Thymus (tissue), 11 donors: ENCODE measurements at regions not wholly inside any gene's neighbourhood (a gene's known extent, or its start where the extent isn't known, plus 50 kb on each side); places are given as distances from the start of the nearest gene placed in this dataset.

Source experiments
- DNase-seq, 9 donors: peaks; one replicate each; pipeline ENCODE4 v3.0.0-alpha.2; 2013; ENCODE audit warnings: low spot score in 9 of 9, low read depth in 6 of 9, missing footprints in 1 of 9
- H3K27ac ChIP-seq, 2 donors: one replicate each; pipeline ENCODE4 v1.5.1; 2013; ENCODE audit warnings: control low read depth in 1 of 2, low read depth in 1 of 2, low read length in 1 of 2, mild to moderate bottlenecking in 1 of 2, moderate library complexity in 1 of 2
- H3K27me3 ChIP-seq, 2 donors: one replicate each; pipeline ENCODE4 v1.5.1; 2013; ENCODE audit warnings: low read length in 1 of 2; ENCODE audit not compliant: control insufficient read depth in 2 of 2, insufficient read depth in 1 of 2
- H3K36me3 ChIP-seq, 2 donors: one replicate each; pipeline ENCODE4 v1.5.1; 2013; ENCODE audit warnings: low read length in 1 of 2, mild to moderate bottlenecking in 1 of 2, moderate library complexity in 1 of 2; ENCODE audit not compliant: control insufficient read depth in 2 of 2, insufficient read depth in 2 of 2
- H3K4me1 ChIP-seq, 2 donors: one replicate each; pipeline ENCODE4 v1.5.1; 2013; ENCODE audit warnings: low read length in 2 of 2; ENCODE audit not compliant: control insufficient read depth in 2 of 2, insufficient read depth in 2 of 2
- H3K4me3 ChIP-seq, 2 donors: one replicate each; pipeline ENCODE4 v1.5.1; 2013; ENCODE audit warnings: low read length in 2 of 2, control low read depth in 1 of 2, mild to moderate bottlenecking in 1 of 2
- H3K9me3 ChIP-seq, 2 donors: one replicate each; pipeline ENCODE4 v1.5.1; 2013; ENCODE audit warnings: low read length in 1 of 2, mild to moderate bottlenecking in 1 of 2; ENCODE audit not compliant: control insufficient read depth in 2 of 2, insufficient read depth in 1 of 2
- WGBS: extraction: QIAGEN DNeasy Blood & Tissue Kit; methylation state at CpG from one replicate; pipeline ENCODE4 v1.1.7; 2013; 5-methylcytosine and 5-hydroxymethylcytosine counted together
- donor health status: healthy.

DNA sequence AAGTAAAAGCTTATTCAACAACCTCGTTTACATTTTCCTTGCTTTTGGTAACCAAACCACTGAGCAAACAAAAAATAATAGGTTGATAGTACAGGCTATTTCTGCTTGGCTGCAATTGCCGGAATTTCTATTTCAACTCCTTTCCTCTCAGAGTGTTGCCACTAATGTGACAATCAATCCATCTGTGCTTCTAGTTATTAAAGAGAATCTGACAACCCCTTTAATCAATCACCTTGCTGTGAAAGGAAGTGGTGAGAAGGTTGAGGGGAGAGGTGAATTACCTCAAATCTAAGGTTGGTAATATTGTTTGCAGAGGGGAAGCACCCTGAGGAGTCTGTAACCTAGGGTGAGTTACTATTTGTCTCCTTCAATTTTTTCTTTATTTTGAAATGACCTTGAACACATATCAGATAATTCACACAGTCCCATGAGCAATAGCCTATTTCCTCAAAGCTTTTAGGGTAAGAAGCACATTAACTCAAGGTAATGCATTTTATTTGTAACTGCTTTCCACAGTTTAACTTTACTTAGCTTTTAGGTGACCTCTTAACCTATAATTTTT is 603.4 kb downstream of the MMUT start:
- Histone ChIP-seq H3K9me3 (no peaks in the 10 kb centered on the region), H3K36me3 (no peaks in the 10 kb centered on the region), H3K27ac (no peak overlapping the region), H3K4me1 (no peaks in the 10 kb centered on the region), H3K4me3 (no peak overlapping the region), H3K27me3 (no peaks in the 10 kb centered on the region)
- DNase-seq = no peak
- 90% methylated on average over 2 of the region's 2 CpGs for whole genome bisulfite sequencing

DNA sequence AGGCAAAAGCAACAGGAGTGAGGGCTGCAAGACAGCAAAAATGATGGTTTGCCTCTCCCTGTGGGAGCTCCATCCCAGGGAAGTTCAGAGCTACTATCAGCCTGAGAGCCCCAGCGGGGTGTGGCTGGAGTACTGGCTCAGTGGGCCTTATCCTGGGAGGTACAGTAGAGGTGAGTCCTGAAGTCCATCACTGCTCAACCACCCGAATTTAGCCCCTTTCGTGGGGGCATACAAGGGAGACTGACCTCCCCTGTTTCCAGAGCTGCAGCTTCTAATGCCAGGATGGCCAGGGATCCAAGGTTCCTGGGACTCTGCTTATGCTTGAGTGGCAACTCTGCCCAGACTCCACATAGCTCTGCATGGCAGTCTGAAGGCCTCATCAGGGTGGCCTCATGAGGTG is 617.8 kb downstream of the MMUT start:
- Histone ChIP-seq H3K4me3 (no peak overlapping the region), H3K27ac (no peak overlapping the region), H3K27me3 (no peaks in the 10 kb centered on the region), H3K4me1 (no peaks in the 10 kb centered on the region), H3K9me3 (peaks cover 0 to 19% of the 10 kb centered on the region in 2 donors), H3K36me3 (no peaks in the 10 kb centered on the region)
- WGBS = 88% methylated on average over 3 of the region's 3 CpGs
- no peak for DNase-seq

DNA sequence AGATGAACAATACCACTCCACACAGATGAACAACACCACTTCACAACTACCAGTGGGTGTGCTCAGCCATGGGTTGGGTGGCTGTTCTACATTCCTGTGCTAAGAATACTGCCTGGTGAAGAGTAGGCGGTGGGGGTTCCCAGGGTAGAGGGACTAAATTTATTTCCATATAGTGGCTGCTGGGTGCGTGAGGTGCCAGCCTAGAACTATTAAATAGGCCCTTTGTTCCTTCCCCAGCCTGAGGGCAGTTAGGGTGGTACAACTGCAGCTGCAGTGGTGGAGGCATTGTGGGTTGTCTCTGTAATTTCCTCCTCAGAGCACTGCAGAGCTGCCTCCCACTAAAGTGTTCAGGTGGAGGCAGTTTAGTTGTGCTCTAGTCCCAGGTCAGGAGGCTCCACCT is 618.4 kb downstream of the MMUT start:
- H3K9me3 ChIP-seq = peaks cover 0 to 19% of the 10 kb centered on the region in 2 donors
- H3K27me3 ChIP-seq = no peaks in the 10 kb centered on the region
- no peak overlapping the region for H3K27ac ChIP-seq
- WGBS = 93% methylated on average over 2 of the region's 2 CpGs
- no peaks in the 10 kb centered on the region for H3K36me3 ChIP-seq
- DNase-seq = no peak
- H3K4me1 ChIP-seq = no peaks in the 10 kb centered on the region
- H3K4me3 ChIP-seq = no peak overlapping the region

DNA sequence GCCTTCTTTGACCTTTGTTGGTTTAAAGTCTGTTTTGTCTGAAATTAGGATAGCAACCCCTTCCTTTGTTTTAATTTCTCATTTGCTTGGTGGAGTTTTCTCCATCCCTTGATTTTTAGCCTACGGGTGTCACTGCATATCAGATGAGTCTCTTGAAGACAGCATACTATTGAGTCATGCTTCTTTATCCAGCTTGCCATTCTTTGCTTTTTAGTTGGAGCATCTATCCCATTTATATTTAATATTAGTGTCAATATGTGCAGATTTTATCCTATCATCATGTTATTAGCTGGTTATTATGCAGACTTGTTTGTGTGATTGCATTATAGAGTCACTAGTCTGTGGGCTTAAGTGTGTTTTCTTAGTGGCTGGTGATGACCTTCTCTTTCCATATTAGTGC is 622.2 kb downstream of the MMUT start:
- Histone ChIP-seq H3K4me3 (no peak overlapping the region), H3K9me3 (peaks cover 0 to 19% of the 10 kb centered on the region in 2 donors), H3K27me3 (no peaks in the 10 kb centered on the region), H3K36me3 (no peaks in the 10 kb centered on the region), H3K4me1 (no peaks in the 10 kb centered on the region), H3K27ac (no peak overlapping the region)
- no peak for DNase-seq
- WGBS = 97% methylated on average over 1 of the region's 1 CpG

DNA sequence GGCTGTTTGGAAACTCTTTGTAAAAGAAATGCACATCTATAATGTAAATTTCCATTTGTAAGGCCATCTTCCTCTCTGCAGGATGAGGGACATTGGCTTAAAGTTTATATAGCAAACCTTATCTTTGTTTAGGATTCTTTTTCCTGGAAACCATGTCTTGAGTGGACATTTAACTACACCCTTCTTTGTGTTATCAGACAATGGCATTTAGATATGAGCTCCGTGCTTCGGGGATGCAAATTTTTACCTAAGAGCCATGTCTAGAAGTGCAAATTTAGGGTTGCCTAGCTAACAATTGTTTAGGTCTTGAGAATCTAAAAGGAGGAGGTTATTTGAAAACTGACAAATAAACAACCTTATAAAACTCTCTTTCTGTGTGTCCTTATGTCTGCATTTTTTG is 623.8 kb downstream of the MMUT start:
- 27% methylated on average over 2 of the region's 2 CpGs for WGBS
- H3K27me3 ChIP-seq = no peaks in the 10 kb centered on the region
- H3K9me3 ChIP-seq = peaks cover 0 to 13% of the 10 kb centered on the region in 2 donors
- no peak overlapping the region for H3K27ac ChIP-seq
- no peak for DNase-seq
- no peaks in the 10 kb centered on the region for H3K4me1 ChIP-seq
- H3K36me3 ChIP-seq = no peaks in the 10 kb centered on the region
- H3K4me3 ChIP-seq = no peak overlapping the region

DNA sequence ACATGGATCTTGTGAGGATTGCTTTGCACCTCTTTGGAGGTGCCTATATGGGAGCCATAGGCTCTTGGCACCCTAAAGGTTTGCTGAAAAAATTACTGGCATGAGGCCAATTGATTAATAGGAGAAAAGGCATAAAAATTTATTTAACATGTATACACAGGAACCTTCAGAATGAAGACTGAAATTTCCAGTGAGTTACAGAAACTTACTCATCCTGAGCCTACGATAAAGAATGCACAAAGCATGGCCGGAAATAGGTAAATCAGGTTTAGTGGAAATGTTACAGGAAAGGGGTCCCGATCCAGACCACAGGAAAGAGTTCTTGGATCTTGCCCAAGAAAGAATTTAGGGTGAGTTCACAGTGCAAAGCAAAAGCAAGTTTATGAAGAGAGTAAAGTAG is 625.3 kb downstream of the MMUT start:
- 93% methylated on average over 3 of the region's 3 CpGs for WGBS
- H3K27ac ChIP-seq = no peak overlapping the region
- peaks cover 0 to 8% of the 10 kb centered on the region in 2 donors for H3K9me3 ChIP-seq

DNA sequence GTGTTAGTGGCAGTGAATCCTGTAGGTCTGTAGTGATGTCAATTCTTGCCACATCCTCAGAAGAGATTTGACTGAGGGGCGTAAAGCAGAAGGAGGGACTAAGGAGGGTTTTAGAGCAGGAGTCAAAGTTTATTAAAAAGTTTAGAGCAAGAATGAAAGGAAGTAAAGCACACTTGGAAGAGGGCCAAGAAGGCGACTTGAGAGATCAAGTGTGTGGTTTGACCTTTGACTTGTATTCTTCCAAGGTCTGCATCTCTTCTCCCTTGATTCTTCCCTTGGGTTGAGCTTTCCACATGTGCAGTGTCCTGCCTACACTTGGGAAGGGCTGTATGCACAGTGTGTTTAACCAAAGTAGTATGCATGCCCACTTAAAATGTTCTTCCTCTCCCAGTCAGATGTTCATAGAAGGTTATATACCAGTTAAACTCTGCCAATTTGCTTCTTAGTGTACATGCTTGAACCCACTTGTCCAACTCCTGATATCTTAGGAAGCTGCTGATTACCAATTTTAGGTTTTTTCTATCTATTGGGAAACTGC is 627.6 kb downstream of the MMUT start:
- Histone ChIP-seq H3K36me3 (no peaks in the 10 kb centered on the region), H3K4me3 (no peak overlapping the region), H3K9me3 (peaks cover 0 to 3% of the 10 kb centered on the region in 2 donors), H3K27ac (no peak overlapping the region), H3K27me3 (no peaks in the 10 kb centered on the region), H3K4me1 (no peaks in the 10 kb centered on the region)
- DNase-seq = no peak
- 67% methylated on average over 2 of the region's 2 CpGs for WGBS

More for the DNA sequence above, 625.3 kb downstream of the MMUT start:
- Histone ChIP-seq H3K4me3 (no peak overlapping the region), H3K27me3 (no peaks in the 10 kb centered on the region), H3K36me3 (no peaks in the 10 kb centered on the region), H3K4me1 (no peaks in the 10 kb centered on the region)
- DNase-seq = no peak

DNA sequence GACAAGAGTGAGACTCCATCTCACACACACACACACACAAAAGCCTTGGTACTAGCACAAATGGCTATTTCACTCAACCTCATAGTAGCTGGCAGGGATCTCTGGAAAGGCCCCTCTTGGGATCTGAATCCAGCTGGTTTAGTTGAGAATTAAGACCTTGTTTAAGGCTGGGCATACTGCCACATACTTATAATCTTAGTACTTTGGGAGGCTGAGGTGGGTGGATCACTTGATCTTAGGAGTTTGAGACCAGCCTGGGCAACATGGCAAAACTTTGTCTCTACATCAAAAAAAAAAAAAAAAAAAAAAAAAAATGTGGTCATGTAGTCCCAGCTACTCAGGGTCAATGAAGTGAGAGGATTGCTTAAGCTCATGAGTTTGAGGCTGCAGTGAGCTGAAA is 628.3 kb downstream of the MMUT start:
- H3K27ac ChIP-seq = no peak overlapping the region
- H3K4me3 ChIP-seq = no peak overlapping the region
- H3K27me3 ChIP-seq = no peaks in the 10 kb centered on the region
- DNase-seq = no peak
- no peaks in the 10 kb centered on the region for H3K36me3 ChIP-seq
- peaks cover 0 to 3% of the 10 kb centered on the region in 2 donors for H3K9me3 ChIP-seq
- H3K4me1 ChIP-seq = no peaks in the 10 kb centered on the region

DNA sequence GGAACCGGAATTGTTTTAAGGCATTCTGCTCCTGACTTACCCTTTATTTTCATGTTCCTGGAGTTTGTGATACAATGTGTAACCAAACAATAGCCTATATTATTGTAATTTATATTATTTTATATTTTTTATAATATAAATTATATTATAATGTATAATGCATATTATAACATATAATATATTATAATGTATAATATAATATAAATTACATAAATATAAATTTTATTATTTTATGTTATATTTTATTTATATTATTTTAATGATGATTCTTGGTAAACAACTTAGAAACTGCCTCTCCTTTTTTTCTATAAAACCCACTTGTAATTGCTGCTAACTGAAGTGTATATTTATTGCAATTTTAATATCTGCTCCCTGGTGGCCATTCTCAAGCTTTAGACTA is 629.1 kb downstream of the MMUT start:
- Histone ChIP-seq H3K36me3 (no peaks in the 10 kb centered on the region), H3K27me3 (no peaks in the 10 kb centered on the region)
- 96% methylated on average over 1 of the region's 1 CpG for WGBS

More for the DNA sequence above, 629.1 kb downstream of the MMUT start:
- Histone ChIP-seq H3K27ac (no peak overlapping the region), H3K4me3 (no peak overlapping the region), H3K9me3 (peaks cover 0 to 3% of the 10 kb centered on the region in 2 donors), H3K4me1 (no peaks in the 10 kb centered on the region)
- DNase-seq = no peak
